GM19468 (cell line): ENCODE measurements at regions not wholly inside any gene's neighbourhood (a gene's known extent, or its start where the extent isn't known, plus 50 kb on each side); places are given as distances from the start of the nearest gene placed in this dataset.
"Not testable (repeated sequence)": the region's sequence is repeated elsewhere in the genome, so short reads cannot be mapped to it uniquely, and the experiment has no call there.

Experiments used
- ATAC-seq: cut with Tn5 transposase; IDR thresholded peaks from one replicate; pipeline ENCODE4 v1.9.1; 2021; ENCODE audit warnings: mild to moderate bottlenecking, moderate library complexity, moderate number of reproducible peaks; ENCODE audit not compliant: unreplicated experiment; ENCODE audit errors: extremely low read depth

DNA sequence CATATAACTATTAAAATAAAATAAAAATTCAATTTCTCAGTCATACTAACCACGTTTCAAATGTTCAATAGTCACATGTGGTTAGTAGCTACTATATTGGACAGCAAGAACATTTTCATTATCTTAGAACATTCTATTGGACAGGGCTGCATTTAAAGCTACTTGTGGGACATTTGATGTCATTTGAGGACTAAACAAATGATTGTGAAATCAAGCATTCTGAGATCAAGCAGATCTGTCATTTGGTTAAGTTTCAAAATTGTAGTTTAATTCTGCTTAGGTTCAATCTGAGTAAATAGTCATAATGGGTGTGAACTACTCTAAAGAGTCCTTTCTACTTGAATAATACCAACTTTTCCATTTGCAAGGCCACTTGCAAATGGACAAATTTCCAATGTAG is 226.9 kb upstream of the C9orf72 start:
- ATAC-seq, result no peak

DNA sequence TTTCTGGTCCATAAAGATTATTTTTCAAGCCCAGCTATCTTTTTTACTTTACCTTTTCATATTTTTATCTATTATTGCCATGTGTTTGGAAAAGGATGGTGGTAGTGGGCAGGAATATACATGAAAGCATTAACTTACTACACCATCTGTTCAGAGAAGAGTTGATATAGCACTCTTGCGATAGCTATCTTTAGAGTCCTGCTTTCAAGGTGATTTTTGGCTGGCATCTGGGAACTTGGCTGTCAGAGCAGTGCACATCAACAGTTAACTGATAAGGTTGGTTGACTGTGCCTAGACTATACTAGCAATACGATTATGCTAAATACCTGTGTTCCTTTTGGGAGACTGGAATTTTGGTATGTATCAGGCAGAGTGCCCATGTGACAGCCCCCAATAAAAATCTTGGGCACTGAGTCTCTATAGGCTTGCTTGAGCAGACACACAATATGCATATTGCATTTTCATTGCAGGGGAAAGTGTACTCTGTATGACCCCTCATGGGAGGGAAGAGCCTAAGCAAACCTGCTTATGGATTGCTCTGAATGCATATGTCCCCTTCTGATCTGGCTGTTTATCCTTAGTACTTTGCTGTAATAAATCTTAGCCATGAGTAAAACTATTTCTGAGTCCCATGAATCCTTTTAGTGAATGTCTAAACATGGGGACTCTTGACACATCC is 227.6 kb upstream of the C9orf72 start:
- ATAC-seq, result no peak

DNA sequence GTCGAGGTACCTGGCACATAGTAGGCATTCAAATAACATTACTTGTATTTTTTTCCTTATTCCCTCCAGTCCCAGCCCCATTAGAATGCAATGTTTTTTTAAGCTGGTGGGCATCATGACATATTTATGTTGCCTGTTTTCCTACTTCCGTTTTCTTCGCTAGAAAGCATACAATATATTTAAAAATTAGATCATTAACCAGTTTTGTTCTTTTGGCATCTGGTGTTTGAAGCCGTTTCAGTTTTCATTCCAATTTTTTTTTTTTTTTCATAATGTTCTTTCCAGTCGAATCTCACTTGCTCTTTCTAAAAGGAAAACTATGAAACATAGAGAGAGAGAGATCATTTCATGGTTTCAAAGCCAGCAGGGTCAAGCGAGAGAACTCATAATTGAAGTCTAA is 228.3 kb upstream of the C9orf72 start:
- ATAC-seq, result no peak

DNA sequence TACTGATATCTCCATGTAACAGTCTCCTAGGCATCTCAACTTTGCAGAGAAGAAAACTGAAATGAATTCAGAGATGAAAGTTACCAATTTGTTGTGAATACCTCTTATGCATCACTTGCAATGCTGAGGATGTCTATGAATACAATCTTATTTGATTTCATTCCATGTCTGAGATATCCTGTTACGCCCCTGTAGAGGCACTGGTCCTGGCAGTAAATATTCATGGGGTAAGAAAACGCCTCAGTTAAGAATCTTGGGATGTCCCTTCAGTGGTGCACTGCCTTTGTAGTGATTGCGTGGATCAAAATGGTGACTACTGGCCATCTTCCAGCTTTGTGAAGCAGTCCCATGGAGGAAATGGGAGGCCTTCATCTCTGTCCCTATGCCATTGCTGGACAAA is 229.1 kb upstream of the C9orf72 start:
- no peak for ATAC-seq

DNA sequence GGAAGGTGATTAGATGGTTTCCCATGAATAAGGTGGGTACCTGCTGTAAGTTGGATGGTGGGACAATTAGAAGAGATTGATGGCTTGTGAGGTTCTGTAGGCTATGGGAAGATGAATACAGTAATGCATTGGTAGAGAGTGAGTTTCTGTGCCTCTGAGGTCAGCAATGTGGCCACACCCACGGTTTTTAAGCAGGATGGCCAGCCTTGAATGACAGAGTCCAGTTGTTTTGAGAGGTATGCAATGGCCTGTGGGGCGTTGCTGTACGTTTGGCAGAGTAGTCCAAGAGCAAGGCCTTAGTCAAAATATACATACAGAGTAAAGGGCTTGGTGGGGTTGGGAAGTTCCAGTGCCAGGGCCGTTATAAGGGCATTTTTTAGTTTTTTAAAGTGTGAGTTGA is 235.6 kb upstream of the C9orf72 start:
- ATAC-seq, result no peak

DNA sequence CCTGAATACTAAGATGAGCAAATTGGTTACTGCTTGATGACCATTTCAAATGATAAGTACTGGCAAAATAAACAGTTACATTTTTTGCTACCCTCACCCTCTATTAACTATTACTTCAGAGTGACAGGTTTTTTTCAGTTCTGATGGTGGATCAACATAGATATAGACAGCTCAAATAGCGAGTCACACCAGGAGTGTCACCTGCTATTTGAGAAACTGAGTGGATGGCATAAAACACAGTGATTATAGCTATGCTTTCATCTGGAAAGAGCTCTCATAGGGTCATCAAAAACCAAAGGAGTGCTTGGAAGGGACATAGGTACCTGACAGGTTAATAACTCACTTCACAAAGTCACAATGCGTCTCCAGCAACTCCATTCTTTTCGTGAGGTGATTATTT is 244.5 kb upstream of the C9orf72 start:
- ATAC-seq, result no peak

DNA sequence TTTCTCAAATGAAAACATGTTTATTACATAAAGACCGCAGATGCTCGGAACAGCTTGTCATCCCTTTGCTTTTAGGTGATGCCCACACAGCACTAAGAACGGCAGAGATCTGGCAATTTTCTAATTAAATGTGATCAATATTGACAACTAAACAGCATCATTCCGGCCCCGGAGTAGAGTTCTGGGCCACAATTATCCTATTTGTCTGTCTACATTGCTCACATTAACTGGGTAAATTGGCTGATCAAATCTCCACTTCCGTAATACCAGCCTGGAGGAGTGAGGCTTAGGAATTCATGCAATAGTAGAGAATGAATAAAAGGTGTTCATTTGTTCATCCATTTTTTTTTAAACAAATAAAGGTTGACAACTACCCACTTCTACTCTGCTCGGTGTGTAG is 245.1 kb upstream of the C9orf72 start:
- no peak for ATAC-seq

DNA sequence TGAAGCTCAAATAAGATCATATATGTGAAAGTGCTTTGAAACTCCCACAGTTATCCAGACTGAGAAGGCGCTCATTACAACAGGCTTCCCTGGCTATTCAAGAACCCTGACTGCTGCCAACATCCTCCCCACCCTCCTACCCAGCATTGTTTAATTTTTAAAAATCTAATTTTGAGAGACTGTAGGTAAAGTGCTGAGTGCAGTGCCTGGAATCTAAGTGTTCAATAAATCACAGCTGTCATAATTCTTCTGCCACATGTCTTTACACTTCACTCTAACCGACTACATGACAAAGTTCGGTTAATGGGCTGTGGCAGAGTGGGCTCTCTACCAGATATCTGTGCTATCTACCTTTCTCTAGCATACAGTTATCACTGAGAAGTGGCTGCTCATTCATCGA is 255.6 kb upstream of the C9orf72 start:
- ATAC-seq, result no peak

DNA sequence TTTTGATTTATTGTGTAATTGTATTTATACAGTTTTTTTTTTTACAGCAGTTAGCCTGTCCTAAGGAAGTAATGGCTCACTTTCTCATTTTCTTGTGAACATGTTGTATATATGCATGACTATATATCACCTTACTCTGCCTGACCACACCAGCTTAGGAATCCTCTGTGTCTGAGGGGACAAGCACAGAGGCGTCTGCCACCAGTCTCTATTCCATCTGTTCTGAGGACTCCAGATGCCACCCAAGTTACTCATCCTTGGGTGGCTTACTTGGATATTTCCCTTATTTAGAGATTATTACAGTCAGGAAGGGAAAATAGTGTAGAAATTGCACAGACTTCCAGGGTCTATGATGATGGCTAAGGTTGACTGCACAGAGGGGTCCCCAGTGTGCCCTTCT is 256.3 kb upstream of the C9orf72 start:
- no peak for ATAC-seq

DNA sequence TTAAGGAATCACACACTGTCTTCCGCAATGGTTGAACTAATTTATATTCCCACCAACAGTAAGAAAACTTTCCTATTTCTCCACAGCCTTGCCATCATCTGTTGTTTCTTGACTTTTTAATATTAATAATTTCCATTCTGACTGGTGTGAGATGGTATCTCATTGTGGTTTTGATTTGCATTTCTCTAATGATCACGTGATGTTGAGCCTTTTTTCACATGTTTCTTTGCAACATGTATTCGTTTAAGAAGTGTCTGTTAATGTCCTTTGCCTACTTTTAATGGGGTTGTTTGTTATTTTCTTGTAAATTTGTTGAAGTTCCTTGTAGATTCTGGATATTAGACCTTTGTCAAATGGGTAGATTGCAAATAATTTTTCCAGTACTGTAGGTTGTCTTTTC is 258.8 kb upstream of the C9orf72 start:
- ATAC-seq, result not testable (repeated sequence)

DNA sequence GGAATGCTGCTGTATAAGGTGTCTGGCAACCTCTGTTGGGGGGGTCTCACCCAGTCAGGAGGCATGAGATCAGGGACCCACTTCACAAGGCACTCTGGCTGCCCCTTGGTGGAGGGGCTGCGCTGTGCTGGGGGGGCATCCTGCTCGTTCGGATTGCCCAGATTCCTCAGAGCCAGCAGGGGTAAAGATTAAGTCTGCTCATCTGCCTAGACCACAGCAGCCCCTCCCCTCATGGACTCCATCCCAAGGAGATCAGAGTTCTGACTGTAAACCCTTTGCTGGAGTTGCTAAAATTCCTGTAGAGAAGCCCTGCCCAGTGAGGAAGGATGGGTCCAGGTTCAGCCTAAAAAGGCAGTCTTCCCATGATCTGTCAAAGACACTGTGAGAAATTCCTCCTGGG is 262.0 kb upstream of the C9orf72 start:
- no peak for ATAC-seq

DNA sequence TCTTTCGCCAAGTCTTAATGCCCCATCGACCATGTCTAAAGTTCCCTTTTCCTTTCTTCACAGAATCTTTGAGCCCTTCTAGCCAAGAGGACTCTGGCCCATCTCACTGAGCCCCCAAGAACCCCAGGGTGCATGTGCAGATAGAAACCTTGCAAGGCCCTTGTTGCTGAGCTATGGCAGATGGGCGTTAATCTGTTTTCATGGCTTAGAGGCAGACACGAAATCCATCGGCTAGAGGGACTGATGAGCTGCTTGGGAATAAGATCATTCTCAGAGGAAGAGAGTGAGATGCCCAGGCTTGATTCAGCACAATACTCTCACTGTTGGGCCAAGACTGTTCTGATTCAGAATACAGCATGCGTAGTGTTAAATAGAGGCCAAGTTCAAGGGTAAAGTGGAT is 262.5 kb upstream of the C9orf72 start:
- no peak for ATAC-seq

DNA sequence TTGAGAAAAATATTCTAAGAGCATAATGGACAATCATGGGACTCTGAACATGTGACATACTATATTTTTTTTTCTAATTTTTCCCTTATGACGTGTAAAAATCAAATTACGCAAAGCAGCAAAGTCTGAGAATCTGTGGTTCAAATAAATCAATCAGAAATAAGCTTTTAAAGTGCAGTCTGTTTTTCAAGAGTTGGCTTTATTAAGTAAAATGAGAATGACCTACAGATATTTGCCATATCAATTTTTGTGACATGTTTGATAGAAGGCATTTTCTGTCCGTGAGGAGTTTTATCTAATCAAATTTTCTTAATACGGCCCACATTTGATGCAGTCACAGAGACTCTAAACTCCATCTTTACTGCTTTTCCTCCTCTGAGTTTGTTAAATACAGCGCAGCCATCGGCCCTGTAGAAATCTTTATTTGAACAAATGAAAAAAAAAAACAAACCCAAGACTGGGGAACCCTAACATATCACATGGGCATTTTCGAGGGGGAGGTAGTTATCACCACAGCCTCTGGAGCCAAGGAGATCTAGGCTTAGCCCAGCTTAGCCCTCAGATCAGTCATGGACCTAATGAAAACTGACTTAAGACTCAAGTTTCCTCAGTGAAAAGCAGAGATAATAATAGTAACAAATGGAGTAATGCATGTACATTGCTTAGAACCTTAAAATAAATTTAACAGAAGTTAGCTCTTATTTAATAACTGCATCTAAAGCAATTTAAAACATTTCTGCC is 263.6 kb upstream of the C9orf72 start:
- no peak for ATAC-seq

DNA sequence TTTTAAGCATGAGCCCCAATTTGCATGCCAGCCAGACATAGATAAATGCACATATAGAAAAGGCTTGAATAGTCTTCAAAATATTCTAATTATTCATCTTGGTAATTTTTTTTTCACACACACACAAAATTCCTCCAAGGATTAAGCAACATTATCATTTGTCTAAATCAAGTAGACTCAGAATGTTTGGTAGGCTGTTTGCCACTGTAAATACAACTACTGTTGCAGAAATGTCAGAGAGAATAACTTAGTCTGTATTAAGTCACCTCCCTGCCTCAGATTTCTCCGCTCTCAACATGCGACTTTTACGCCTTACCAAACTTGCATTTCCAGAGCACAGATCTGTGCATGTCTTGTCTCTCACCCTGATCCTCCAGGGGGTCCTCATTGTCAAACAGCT is 265.6 kb upstream of the C9orf72 start:
- ATAC-seq, result no peak

DNA sequence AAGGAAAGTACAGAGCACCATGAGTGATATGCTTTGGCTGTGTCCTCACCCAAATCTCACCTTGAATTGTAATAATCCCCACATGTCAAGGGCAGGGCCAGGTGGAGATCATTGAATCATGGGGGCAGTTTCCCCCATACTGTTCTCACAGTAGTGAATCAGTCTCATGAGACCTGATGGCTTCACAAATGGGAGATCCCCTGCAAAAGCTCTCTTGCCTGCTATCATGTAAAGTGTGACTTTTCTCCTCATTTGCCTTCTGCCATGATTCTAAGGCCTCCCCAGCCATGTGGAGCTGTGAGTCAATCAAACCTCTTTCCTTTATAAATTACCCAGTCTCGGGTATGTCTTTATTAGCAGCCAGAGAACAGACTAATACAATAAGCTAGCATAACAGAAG is 266.5 kb upstream of the C9orf72 start:
- ATAC-seq, result not testable (repeated sequence)

DNA sequence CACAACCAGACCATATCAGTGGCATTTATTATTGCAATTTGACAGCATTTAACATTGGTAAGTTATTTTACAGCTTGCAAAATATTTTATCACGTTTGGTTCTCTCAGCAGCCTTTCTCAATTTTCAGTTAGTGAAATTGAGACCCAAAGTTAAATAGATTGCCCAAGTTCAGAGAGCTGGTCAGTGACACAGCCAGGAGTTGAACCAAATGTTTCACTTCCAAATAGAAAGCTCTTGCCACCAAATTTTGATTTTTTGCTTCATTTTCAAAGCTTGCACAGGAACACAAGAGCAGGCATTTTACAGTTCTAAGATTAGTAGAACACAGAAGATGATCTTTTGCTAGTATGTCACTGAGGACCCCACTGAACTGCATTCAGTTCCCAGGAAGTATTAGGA is 271.5 kb upstream of the C9orf72 start:
- ATAC-seq, result no peak

DNA sequence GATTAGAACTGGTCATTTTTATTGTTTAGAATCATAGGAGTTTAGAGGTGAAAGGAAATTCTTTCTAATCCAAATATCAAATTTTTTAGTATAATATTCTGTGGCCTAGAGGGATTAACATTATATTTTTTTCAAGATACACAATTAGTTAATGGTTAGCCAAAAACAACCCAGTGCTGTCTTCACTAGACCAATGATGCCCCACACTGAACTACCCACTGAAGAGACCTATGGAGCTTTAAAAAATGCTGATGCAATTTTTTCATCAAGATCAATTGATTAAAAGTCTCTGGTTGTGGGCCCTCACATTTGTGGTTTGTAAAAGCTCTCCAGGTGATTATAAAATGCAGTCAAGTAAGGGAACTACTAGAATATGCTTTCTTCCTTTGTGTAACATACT is 274.1 kb upstream of the C9orf72 start:
- ATAC-seq, result no peak

DNA sequence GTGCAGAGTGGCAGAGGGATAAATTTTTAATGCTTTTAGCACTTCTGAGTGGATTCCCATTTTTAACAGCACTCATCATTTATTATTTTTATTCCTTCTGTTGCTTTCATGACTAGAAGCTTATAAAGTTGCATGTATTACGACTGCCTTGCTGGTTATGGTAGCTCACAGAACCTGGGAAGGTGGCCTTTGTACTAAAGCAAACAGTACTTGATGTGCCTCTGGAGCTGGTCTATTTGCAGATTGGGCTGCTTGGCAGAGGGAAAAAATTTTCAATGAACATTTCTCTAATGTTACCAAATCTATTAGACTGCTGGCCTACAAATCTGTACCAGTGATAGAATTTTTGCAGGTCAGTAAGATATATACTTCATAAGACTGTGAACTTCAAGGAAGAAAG is 274.5 kb upstream of the C9orf72 start:
- ATAC-seq, result no peak

DNA sequence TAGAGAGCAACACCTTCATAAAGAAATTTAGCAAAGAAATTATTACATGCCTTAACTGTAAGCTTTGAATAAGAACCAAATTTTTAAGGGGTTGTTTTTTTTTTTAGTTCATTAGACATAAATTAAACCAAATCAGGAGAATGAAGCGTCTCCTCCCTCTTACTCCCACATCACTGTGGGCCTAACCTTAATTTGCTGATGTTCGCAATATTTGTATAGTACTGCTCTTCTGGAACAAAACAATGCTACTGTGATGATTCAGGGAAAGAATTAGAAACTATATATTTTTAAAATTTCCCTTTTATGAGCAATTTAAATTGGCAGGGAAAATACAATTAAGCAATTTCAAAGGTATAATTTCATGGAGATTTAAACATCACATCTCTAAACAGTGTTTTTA is 275.0 kb upstream of the C9orf72 start:
- no peak for ATAC-seq

DNA sequence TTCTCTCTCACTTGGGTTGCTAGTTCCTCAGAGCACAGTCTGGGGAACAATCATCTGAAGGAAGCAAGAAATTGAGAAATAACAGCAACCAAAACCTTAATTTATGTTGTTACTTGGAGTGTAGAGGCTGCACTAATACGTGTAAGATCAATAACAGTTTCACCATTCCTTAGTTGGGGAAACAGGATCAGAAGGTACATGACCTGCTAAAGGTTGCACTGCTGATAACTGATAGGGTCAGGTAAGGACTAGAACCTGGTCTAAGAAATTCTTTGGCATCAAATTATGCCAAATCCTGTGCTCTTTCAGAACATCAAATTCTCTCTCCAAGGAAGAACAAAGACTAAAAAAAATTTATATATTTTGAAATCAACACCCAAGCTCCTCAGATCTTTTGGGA is 278.6 kb upstream of the C9orf72 start:
- ATAC-seq, result no peak

DNA sequence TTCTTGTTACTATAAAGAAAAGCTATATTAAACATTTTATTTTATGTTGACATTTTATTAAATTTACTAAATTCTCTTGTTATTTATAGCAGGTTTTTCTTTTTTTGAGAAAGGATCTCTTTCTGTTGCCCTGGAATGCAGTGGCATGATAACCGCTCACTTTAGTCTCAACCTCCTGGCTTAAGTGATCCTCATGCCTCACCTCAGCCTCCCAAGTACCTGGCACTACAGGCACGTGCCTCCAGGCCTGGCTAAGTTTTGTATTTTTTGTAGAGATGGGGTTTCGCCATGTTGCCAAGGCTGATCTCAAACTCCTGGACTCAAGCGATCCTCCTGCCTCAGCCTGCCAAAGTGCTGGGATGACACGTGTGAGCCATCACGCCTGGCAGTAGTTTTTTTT is 280.2 kb upstream of the C9orf72 start:
- no peak for ATAC-seq

DNA sequence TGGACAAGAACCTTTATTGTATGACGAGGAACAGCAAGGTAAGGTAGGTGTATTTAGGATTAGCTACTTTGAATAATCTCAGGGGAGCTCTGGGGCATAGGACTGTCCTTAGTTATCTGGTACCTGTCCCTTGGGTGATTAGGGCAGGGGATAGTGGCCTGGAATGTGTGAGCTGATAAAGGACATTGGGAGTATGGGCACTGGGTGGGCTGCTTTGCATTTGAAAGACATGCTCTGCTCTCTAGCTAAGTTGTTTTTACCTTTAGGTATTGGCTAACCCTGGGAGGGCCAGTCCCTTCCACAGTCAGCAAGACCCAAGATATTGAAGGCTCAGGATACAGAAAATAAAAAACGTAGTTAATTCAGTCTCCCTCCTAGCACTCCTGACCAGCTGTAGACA is 282.8 kb upstream of the C9orf72 start:
- ATAC-seq, result no peak
